ENCODE measurements at regions not wholly inside any gene's neighbourhood (a gene's known extent, or its start where the extent isn't known, plus 50 kb on each side); places are given as distances from the start of the nearest gene placed in this dataset.
"Not testable (repeated sequence)": the region's sequence is repeated elsewhere in the genome, so short reads cannot be mapped to it uniquely, and the experiment has no call there.

- H3K27ac ChIP-seq, result no peak overlapping the region
- DNase-seq, result no peak
- no peaks in the 10 kb centered on the region for H3K36me3 ChIP-seq
- peaks cover 0 to 5% (median 0%) of the 10 kb centered on the region in 8 donors for H3K9me3 ChIP-seq
- TF ChIP-seq POLR2AphosphoS5 (IDR thresholded peaks at IDR 0.05), result no peak
- no peak for TF ChIP-seq CTCF (IDR thresholded peaks at IDR 0.05 in 8 of 11, conservative IDR thresholded peaks at IDR 0.05 in 3 of 11)
- no peak for TF ChIP-seq POLR2A (IDR thresholded peaks at IDR 0.05)
- intact Hi-C loops (cut with DNase I; ENCODE audit: low total_unique reads), result no loop called here
- H3K4me3 ChIP-seq, result no peak overlapping the region
- H3K27me3 ChIP-seq (replicated peaks in 1 of 7), result peaks cover 0 to 16% (median 0%) of the 10 kb centered on the region in 7 donors
- H3K4me1 ChIP-seq, result no peaks in the 10 kb centered on the region
These were observed 155.4 kb downstream of the SEC23IP start for GRCh38 chr10:120047926-120048325.

- TF ChIP-seq POLR2AphosphoS5 (IDR thresholded peaks at IDR 0.05) (no peak), POLR2A (IDR thresholded peaks at IDR 0.05) (no peak), CTCF (IDR thresholded peaks at IDR 0.05 in 8 of 11, conservative IDR thresholded peaks at IDR 0.05 in 3 of 11) (no peak)
- intact Hi-C loops (cut with DNase I; ENCODE audit: low total_unique reads), result no loop called here
- WGBS, 5 donors, result 62 to 90% (median 73%) methylated on average over 1 of the region's 1 CpG
- no peak for DNase-seq
- Histone ChIP-seq H3K4me3 (no peak overlapping the region), H3K27ac (no peak overlapping the region), H3K9me3 (peaks cover 0 to 5% (median 0%) of the 10 kb centered on the region in 8 donors), H3K36me3 (no peaks in the 10 kb centered on the region), H3K4me1 (no peaks in the 10 kb centered on the region), H3K27me3 (replicated peaks in 1 of 7) (peaks cover 0 to 16% (median 0%) of the 10 kb centered on the region in 7 donors)
These were observed 155.9 kb downstream of the SEC23IP start for GRCh38 chr10:120048391-120048790.

- H3K27me3 ChIP-seq (replicated peaks in 1 of 7), result peaks cover 0 to 16% (median 0%) of the 10 kb centered on the region in 7 donors
- intact Hi-C loops (cut with DNase I; ENCODE audit: low total_unique reads), result no loop called here
- no peaks in the 10 kb centered on the region for H3K36me3 ChIP-seq
- no peak overlapping the region for H3K4me3 ChIP-seq
- WGBS, 5 donors, result 55 to 68% (median 58%) methylated on average over 6 of the region's 6 CpGs
- no peak for TF ChIP-seq POLR2A (IDR thresholded peaks at IDR 0.05)
- TF ChIP-seq CTCF (IDR thresholded peaks at IDR 0.05 in 8 of 11, conservative IDR thresholded peaks at IDR 0.05 in 3 of 11), result no peak
- no peak for TF ChIP-seq POLR2AphosphoS5 (IDR thresholded peaks at IDR 0.05)
- peaks cover 0 to 5% (median 0%) of the 10 kb centered on the region in 8 donors for H3K9me3 ChIP-seq
- no peaks in the 10 kb centered on the region for H3K4me1 ChIP-seq
- no peak overlapping the region for H3K27ac ChIP-seq
- no peak for DNase-seq
These were observed 159.1 kb downstream of the SEC23IP start for GRCh38 chr10:120051671-120052070.

GRCh38 chr10:120052964-120053702 is 160.6 kb downstream of the SEC23IP start:
- peaks cover 0 to 16% (median 0%) of the 10 kb centered on the region in 7 donors for H3K27me3 ChIP-seq (replicated peaks in 1 of 7)
- H3K4me3 ChIP-seq, result no peak overlapping the region
- intact Hi-C loops (cut with DNase I; ENCODE audit: low total_unique reads), result no loop called here
- H3K9me3 ChIP-seq, result no peaks in the 10 kb centered on the region
- no peak for TF ChIP-seq CTCF (IDR thresholded peaks at IDR 0.05 in 8 of 11, conservative IDR thresholded peaks at IDR 0.05 in 3 of 11)
- TF ChIP-seq POLR2AphosphoS5 (IDR thresholded peaks at IDR 0.05), result no peak
- TF ChIP-seq POLR2A (IDR thresholded peaks at IDR 0.05), result no peak
- no peaks in the 10 kb centered on the region for H3K4me1 ChIP-seq
- 50 to 84% (median 71%) methylated on average over 1 of the region's 1 CpG for WGBS, 5 donors
- no peak for DNase-seq
- no peaks in the 10 kb centered on the region for H3K36me3 ChIP-seq
- H3K27ac ChIP-seq, result no peak overlapping the region

GRCh38 chr10:120059790-120060189 is 167.3 kb downstream of the SEC23IP start:
- 91 to 96% (median 94%) methylated on average over 5 of the region's 5 CpGs for WGBS, 5 donors
- H3K27ac ChIP-seq; H3K36me3 ChIP-seq; H3K27me3 ChIP-seq (replicated peaks in 1 of 7); intact Hi-C loops (cut with DNase I; ENCODE audit: low total_unique reads); H3K4me3 ChIP-seq; H3K9me3 ChIP-seq; H3K4me1 ChIP-seq; DNase-seq: not testable (repeated sequence)
